GM13976 (cell line): ENCODE measurements at regions not wholly inside any gene's neighbourhood (a gene's known extent, or its start where the extent isn't known, plus 50 kb on each side); places are given as distances from the start of the nearest gene placed in this dataset.
"Not testable (repeated sequence)": the region's sequence is repeated elsewhere in the genome, so short reads cannot be mapped to it uniquely, and the experiment has no call there.

ENCODE experiments used
- DNase-seq: peaks from one replicate; pipeline ENCODE4 v3.0.0; 2012; ENCODE audit warnings: low spot score
- in situ Hi-C: fragments of 300-500 bp; cut with MboI; formaldehyde crosslinking; loops from one replicate; pipeline ENCODE4 v1.12.0; 2022; ENCODE audit warnings: low sequenced_read_pairs, mixed read lengths, inconsistent platforms; ENCODE audit not compliant: unreplicated experiment
- TF ChIP-seq, protein P1 (sequence below): IDR thresholded peaks from 2 replicates; pipeline ENCODE4 v1.5.1; 2012; ENCODE audit warnings: borderline replicate concordance, mild to moderate bottlenecking; ENCODE audit not compliant: insufficient read depth; ENCODE audit errors: extremely low read depth, missing control alignments, control extremely low read depth

- TF ChIP-seq, protein P1, sequence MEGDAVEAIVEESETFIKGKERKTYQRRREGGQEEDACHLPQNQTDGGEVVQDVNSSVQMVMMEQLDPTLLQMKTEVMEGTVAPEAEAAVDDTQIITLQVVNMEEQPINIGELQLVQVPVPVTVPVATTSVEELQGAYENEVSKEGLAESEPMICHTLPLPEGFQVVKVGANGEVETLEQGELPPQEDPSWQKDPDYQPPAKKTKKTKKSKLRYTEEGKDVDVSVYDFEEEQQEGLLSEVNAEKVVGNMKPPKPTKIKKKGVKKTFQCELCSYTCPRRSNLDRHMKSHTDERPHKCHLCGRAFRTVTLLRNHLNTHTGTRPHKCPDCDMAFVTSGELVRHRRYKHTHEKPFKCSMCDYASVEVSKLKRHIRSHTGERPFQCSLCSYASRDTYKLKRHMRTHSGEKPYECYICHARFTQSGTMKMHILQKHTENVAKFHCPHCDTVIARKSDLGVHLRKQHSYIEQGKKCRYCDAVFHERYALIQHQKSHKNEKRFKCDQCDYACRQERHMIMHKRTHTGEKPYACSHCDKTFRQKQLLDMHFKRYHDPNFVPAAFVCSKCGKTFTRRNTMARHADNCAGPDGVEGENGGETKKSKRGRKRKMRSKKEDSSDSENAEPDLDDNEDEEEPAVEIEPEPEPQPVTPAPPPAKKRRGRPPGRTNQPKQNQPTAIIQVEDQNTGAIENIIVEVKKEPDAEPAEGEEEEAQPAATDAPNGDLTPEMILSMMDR = peak; percentile 72
- in situ Hi-C loops = no loop called here
- DNase-seq = peak; percentile 59
Measured at GRCh38 chr6:27795697-27796494, 116.3 kb downstream of the OR2B2 start.

DNA sequence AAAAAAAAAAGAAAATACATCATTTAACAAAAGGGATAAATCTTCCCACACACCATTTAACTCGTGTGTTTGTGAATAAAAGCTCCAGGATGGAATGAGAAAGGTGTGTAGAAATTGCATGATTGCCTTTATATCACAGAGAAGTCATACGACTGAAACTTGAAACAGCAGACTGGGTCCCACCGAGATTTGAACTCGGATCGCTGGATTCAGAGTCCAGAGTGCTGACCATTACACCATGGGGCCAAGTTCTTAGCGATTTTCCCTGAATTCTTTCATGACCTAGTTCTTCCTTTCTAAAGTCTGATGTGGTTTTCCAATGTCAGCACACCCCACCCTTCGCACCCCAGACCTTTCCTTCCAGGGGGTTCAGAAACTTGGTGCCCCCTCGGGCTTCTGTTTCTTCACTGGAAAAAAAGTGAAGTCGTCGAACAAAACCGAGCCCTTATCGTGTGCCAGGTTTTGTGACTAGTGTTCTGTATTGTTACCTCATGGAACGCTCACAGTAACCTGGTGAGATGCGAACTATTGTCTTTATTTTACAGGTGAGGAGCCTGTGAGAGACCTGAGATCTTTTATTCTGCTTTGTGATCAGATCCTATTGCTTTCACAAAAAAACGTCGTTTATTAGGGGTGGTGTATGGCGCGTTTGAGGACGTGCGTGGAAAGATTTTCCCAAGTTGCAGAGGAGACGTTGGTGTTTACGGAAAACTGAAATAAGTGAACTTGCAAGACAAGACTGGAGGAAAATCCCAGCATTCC is 120.8 kb downstream of the OR2B2 start:
- TF ChIP-seq, protein P1 = no peak
- DNase-seq = peak; percentile 55
- in situ Hi-C loops = no loop called here

DNA sequence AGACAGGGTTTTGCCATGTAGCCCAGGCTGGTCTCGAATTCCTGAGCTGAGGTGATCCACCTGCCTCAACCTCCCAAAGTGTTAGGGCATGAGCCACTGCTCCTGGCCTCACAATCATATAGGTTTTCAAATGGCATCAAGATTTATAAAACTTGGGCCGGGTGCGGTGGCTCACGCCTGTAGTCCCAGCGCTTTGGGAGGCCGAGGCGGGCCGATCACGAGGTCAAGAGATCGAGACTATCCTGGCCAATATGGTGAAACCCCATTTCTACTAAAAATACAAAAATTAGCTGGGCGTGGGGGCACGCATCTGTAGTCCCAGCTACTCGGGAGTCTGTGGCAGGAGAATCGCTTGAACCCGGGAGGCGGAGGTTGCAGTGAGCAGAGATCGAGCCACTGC is 123.8 kb downstream of the OR2B2 start:
- in situ Hi-C loops, DNase-seq: not testable (repeated sequence)

GRCh38 chr6:27786048-27786447 is 126.1 kb downstream of the OR2B2 start:
- DNase-seq = no peak
- in situ Hi-C loops = no loop called here
- TF ChIP-seq, protein P1 = no peak

DNA sequence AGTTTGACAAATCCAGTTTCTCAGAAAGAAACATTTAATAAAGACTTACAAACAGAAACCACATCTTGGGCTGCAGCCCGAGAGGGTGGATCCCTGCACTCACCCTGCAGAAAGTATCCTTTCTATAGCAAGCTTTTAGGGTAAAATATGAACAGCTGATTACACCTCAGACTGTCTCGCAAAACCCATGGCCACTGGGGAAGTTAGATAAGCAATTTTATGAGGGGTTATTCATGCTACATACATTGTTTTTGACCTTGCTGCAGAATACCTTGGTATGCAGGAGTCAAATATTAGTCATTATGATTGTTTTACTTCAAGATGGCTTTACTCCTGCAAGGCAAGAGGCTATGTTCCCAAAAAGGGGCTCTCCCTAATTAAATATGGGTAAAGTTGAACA is 126.9 kb downstream of the OR2B2 start:
- in situ Hi-C loops = no loop called here
- DNase-seq = no peak
- TF ChIP-seq, protein P1 = no peak

GRCh38 chr6:27782748-27783147 is 129.4 kb downstream of the OR2B2 start:
- TF ChIP-seq, protein P1 = no peak
- DNase-seq = no peak
- in situ Hi-C loops = no loop called here
